Endodermal cell (in vitro differentiated cells): ENCODE measurements at regions not wholly inside any gene's neighbourhood (a gene's known extent, or its start where the extent isn't known, plus 50 kb on each side); places are given as distances from the start of the nearest gene placed in this dataset.
A peak's percentile ranks its signal among the peaks of the same experiment; 100 is the strongest.

Experiments
- DNase-seq: peaks from one replicate; pipeline ENCODE4 v3.0.0-alpha.2; 2017
- H3K27ac ChIP-seq: 2 replicates; pipeline ENCODE4 v1.5.1; 2013; ENCODE audit warnings: mild to moderate bottlenecking, low read depth, low read length, moderate library complexity
- H3K27me3 ChIP-seq: 2 replicates; pipeline ENCODE4 v1.6.1; 2013; ENCODE audit warnings: mild to moderate bottlenecking, low read length, moderate library complexity; ENCODE audit not compliant: insufficient read depth, control insufficient read depth, poor library complexity, severe bottlenecking
- H3K36me3 ChIP-seq: 2 replicates; pipeline ENCODE4 v1.7.0; 2013; ENCODE audit warnings: mild to moderate bottlenecking, low read length, moderate library complexity; ENCODE audit not compliant: control insufficient read depth, insufficient read depth
- H3K4me1 ChIP-seq: one replicate; pipeline ENCODE4 v1.7.0; 2013; ENCODE audit warnings: low read length; ENCODE audit not compliant: control insufficient read depth, insufficient read depth
- H3K4me3 ChIP-seq: 2 replicates; pipeline ENCODE4 v1.5.1; 2013; ENCODE audit warnings: mild to moderate bottlenecking, low read length, moderate library complexity
- H3K9ac ChIP-seq: 2 replicates; pipeline ENCODE4 v1.6.1; 2013; ENCODE audit warnings: mild to moderate bottlenecking, low read length, moderate library complexity; ENCODE audit not compliant: poor library complexity, severe bottlenecking; ENCODE audit errors: extremely low read depth
- H3K9me3 ChIP-seq: 2 replicates; pipeline ENCODE4 v1.6.1; 2013; ENCODE audit warnings: mild to moderate bottlenecking, low read length, moderate library complexity; ENCODE audit not compliant: control insufficient read depth
- H3K27ac Mint-ChIP-seq: 2 replicates; pipeline ENCODE4 v1.8.0; 2020; ENCODE audit warnings: mixed read lengths
- H3K27me3 Mint-ChIP-seq: 2 replicates; pipeline ENCODE4 v1.8.0; 2021; ENCODE audit warnings: mild to moderate bottlenecking, mixed read lengths; ENCODE audit not compliant: insufficient read depth
- H3K36me3 Mint-ChIP-seq: 2 replicates; pipeline ENCODE4 v1.8.0; 2020; ENCODE audit warnings: low read depth, mixed read lengths
- H3K4me1 Mint-ChIP-seq: 2 replicates; pipeline ENCODE4 v1.8.0; 2020; ENCODE audit warnings: mixed read lengths
- H3K4me3 Mint-ChIP-seq: 2 replicates; pipeline ENCODE4 v1.8.0; 2020; ENCODE audit warnings: mild to moderate bottlenecking, moderate library complexity, mixed read lengths
- H3K9me3 Mint-ChIP-seq: 2 replicates; pipeline ENCODE4 v1.8.0; 2020; ENCODE audit warnings: mild to moderate bottlenecking, mixed read lengths
- CTCF ChIP-seq: fragments of 200-600 bp; sonication (generic); conservative IDR thresholded peaks from 2 replicates; pipeline ENCODE4 v1.5.0; 2021; ENCODE audit warnings: antibody characterized with exemption, mild to moderate bottlenecking
- WGBS, 2 experiments: methylation state at CpG; one replicate each; pipeline versions ENCODE4 v1.1.5 to v1.1.7; 2013; ENCODE audit warnings: missing lambda C conversion rate in 2 of 2, mixed read lengths in 1 of 2; ENCODE audit not compliant: insufficient coverage in 1 of 2, insufficient read length in 1 of 2; 5-methylcytosine and 5-hydroxymethylcytosine counted together

GRCh38 chr4:37132351-37132974 is 112.1 kb upstream of the NWD2 start:
- H3K4me1 Mint-ChIP-seq = no peaks in the 10 kb centered on the region
- no peaks in the 10 kb centered on the region for H3K36me3 Mint-ChIP-seq
- H3K36me3 ChIP-seq = no peaks in the 10 kb centered on the region
- H3K9me3 ChIP-seq = no peaks in the 10 kb centered on the region
- DNase-seq = no peak
- H3K4me3 Mint-ChIP-seq = no peak overlapping the region
- H3K27me3 Mint-ChIP-seq = no peaks in the 10 kb centered on the region
- no peaks in the 10 kb centered on the region for H3K4me1 ChIP-seq
- peak; percentile 67 for TF ChIP-seq CTCF
- H3K27ac ChIP-seq = no peak overlapping the region
- no peak overlapping the region for H3K9ac ChIP-seq
- H3K9me3 Mint-ChIP-seq = no peaks in the 10 kb centered on the region
- no peaks in the 10 kb centered on the region for H3K27me3 ChIP-seq
- no peak overlapping the region for H3K4me3 ChIP-seq
- H3K27ac Mint-ChIP-seq = no peak overlapping the region

- Histone ChIP-seq H3K4me1 (no peaks in the 10 kb centered on the region), H3K36me3 (no peaks in the 10 kb centered on the region), H3K9ac (no peak overlapping the region), H3K4me3 (no peak overlapping the region), H3K27ac (no peak overlapping the region), H3K9me3 (no peaks in the 10 kb centered on the region), H3K27me3 (no peaks in the 10 kb centered on the region)
- Mint-ChIP-seq H3K4me3 (no peak overlapping the region), H3K27ac (no peak overlapping the region), H3K9me3 (no peaks in the 10 kb centered on the region), H3K4me1 (no peaks in the 10 kb centered on the region), H3K36me3 (no peaks in the 10 kb centered on the region), H3K27me3 (no peaks in the 10 kb centered on the region)
- no peak for DNase-seq
- 93% methylated on average over 1 of the region's 1 CpG; no CpG with 5 or more reads in 1 of the 2 experiments for WGBS, 2 experiments
- no peak for TF ChIP-seq CTCF
These were observed 111.6 kb upstream of the NWD2 start for GRCh38 chr4:37132975-37133360.

- H3K4me3 ChIP-seq = no peak overlapping the region
- Mint-ChIP-seq H3K27me3 (no peaks in the 10 kb centered on the region), H3K27ac (no peak overlapping the region), H3K4me3 (no peak overlapping the region), H3K4me1 (no peaks in the 10 kb centered on the region), H3K36me3 (no peaks in the 10 kb centered on the region), H3K9me3 (no peaks in the 10 kb centered on the region)
- H3K36me3 ChIP-seq = no peaks in the 10 kb centered on the region
- WGBS, 2 experiments = 90 to 100% methylated on average over 1 to 2 of the region's 2 CpGs
- no peaks in the 10 kb centered on the region for H3K9me3 ChIP-seq
- no peaks in the 10 kb centered on the region for H3K27me3 ChIP-seq
- no peak overlapping the region for H3K9ac ChIP-seq
- no peak overlapping the region for H3K27ac ChIP-seq
- peaks cover 2% of the 10 kb centered on the region for H3K4me1 ChIP-seq
- no peak for TF ChIP-seq CTCF
- no peak for DNase-seq
These were observed 106.4 kb upstream of the NWD2 start for GRCh38 chr4:37138019-37138653.
